GM21529 (cell line): ENCODE measurements at regions not wholly inside any gene's neighbourhood (a gene's known extent, or its start where the extent isn't known, plus 50 kb on each side); places are given as distances from the start of the nearest gene placed in this dataset.
"Not testable (repeated sequence)": the region's sequence is repeated elsewhere in the genome, so short reads cannot be mapped to it uniquely, and the experiment has no call there.

ENCODE experiments used
- ATAC-seq: cut with Tn5 transposase; IDR thresholded peaks from one replicate; pipeline ENCODE4 v1.9.1; 2021; ENCODE audit not compliant: unreplicated experiment

- no peak for ATAC-seq
Measured at GRCh38 chr2:106261871-106262321, 67.8 kb upstream of the UXS1 start.

- ATAC-seq: not testable (repeated sequence)
Measured at GRCh38 chr2:106258859-106259258, 64.8 kb upstream of the UXS1 start.

- no peak for ATAC-seq
Measured at GRCh38 chr2:106257830-106258229, 63.7 kb upstream of the UXS1 start.

GRCh38 chr2:106257135-106257534, 63.0 kb upstream of the UXS1 start:
- ATAC-seq: no peak

- ATAC-seq: not testable (repeated sequence)
Measured at GRCh38 chr2:106249157-106249828, 55.2 kb upstream of the UXS1 start.

GRCh38 chr2:106248548-106249151, 54.5 kb upstream of the UXS1 start:
- ATAC-seq: not testable (repeated sequence)
